ENCODE measurements at regions not wholly inside any gene's neighbourhood (a gene's known extent, or its start where the extent isn't known, plus 50 kb on each side); places are given as distances from the start of the nearest gene placed in this dataset.

GRCh38 chr11:110986016-110986415, 259.5 kb upstream of the POU2AF2 start:
- H3K27me3 Mint-ChIP-seq (ENCODE audit: low read depth), result no peaks in the 10 kb centered on the region
- no peak overlapping the region for H3K4me3 Mint-ChIP-seq
- no peaks in the 10 kb centered on the region for H3K36me3 Mint-ChIP-seq
- POLR2A ChIA-PET, result interaction anchor here (0.6 kb wide), 1 partner anchor 195 kb away, joined by 4 read pairs; no protein-coding TSS in a partner anchor
- no peaks in the 10 kb centered on the region for H3K4me1 Mint-ChIP-seq
- TF ChIP-seq ATF1 (CRISPR knock-in tag; IDR thresholded peaks at IDR 0.05) (no peak), IRF2 (CRISPR knock-in tag; IDR thresholded peaks at IDR 0.05; ENCODE audit: borderline replicate concordance, low read depth) (no peak), HMGA2 (CRISPR knock-in tag; IDR thresholded peaks at IDR 0.05) (no peak), ESRRA (CRISPR knock-in tag; IDR thresholded peaks at IDR 0.05; ENCODE audit: borderline replicate concordance) (no peak), ZSCAN18 (CRISPR knock-in tag; IDR thresholded peaks at IDR 0.05) (no peak), FOXP4 (CRISPR knock-in tag; IDR thresholded peaks at IDR 0.05) (no peak), JUN (CRISPR knock-in tag; IDR thresholded peaks at IDR 0.05) (no peak), ZNF423 (CRISPR knock-in tag; IDR thresholded peaks at IDR 0.05) (no peak), JAZF1 (CRISPR knock-in tag; IDR thresholded peaks at IDR 0.05) (no peak), TCF7 (CRISPR knock-in tag; IDR thresholded peaks at IDR 0.05; ENCODE audit: low read depth) (no peak), MLX (CRISPR knock-in tag; IDR thresholded peaks at IDR 0.05) (no peak), STAT6 (CRISPR knock-in tag; conservative IDR thresholded peaks at IDR 0.05; ENCODE audit: low read depth) (no peak), NFATC4 (CRISPR knock-in tag; IDR thresholded peaks at IDR 0.05) (no peak), NR1H2 (CRISPR knock-in tag; IDR thresholded peaks at IDR 0.05) (no peak), ATF2 (CRISPR knock-in tag; IDR thresholded peaks at IDR 0.05; ENCODE audit: borderline replicate concordance, low read depth) (no peak), RORB (CRISPR knock-in tag; IDR thresholded peaks at IDR 0.05) (no peak), ATF3 (CRISPR knock-in tag; conservative IDR thresholded peaks at IDR 0.05) (no peak), E2F5 (CRISPR knock-in tag; IDR thresholded peaks at IDR 0.05) (no peak), ERG (CRISPR knock-in tag; IDR thresholded peaks at IDR 0.05) (no peak)
- CTCF ChIA-PET, result no interaction called here
- no peak overlapping the region for H3K27ac Mint-ChIP-seq
- ATAC-seq (no peak), DNase-seq (ENCODE audit: low spot score) (no peak)
- H3K9me3 Mint-ChIP-seq, result no peaks in the 10 kb centered on the region
